ENCODE measurements at regions not wholly inside any gene's neighbourhood (a gene's known extent, or its start where the extent isn't known, plus 50 kb on each side); places are given as distances from the start of the nearest gene placed in this dataset.

DNA sequence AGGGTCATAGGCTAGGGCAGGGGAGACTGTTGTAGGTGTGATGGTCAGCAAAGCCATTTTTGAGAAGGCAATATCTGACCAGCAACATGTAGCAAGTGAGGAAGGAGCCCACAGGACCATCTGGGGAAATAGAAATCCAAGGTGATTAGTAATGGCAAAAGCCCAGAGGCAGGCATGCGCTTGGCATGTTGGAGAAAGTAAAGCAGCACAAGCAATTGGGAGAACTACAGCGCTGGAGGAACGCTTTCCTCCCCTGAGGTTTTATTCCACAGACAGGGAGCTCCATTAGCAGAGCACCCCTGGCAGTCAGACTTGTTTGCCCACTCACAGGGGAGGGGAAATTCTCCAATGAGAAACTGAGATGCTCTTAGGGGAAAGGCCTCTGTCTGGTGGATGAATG lies 54.8 kb upstream of the FOXB2 start:
- TF ChIP-seq ASH2L (IDR thresholded peaks at IDR 0.05; ENCODE audit: low read length) (no peak), ZNF274 (IDR thresholded peaks at IDR 0.05; ENCODE audit: borderline replicate concordance, extremely low read depth, low read length) (no peak), KDM1A (IDR thresholded peaks at IDR 0.05; ENCODE audit: borderline replicate concordance, low read length) (no peak), CHD1 (IDR thresholded peaks at IDR 0.05; ENCODE audit: low read depth, low read length) (no peak), CBX8 (IDR thresholded peaks at IDR 0.05; ENCODE audit: borderline replicate concordance, low read depth, low read length) (no peak), BRCA1 (IDR thresholded peaks at IDR 0.05; ENCODE audit: low read depth, low read length) (no peak), TAF1 (IDR thresholded peaks at IDR 0.05; ENCODE audit: low read depth, low read length) (no peak), RAD21 (IDR thresholded peaks at IDR 0.05 in 1 of 2, conservative IDR thresholded peaks at IDR 0.05 in 1 of 2; ENCODE audit: low read depth in 2 of 2, low read length in 2 of 2) (no peak), CTBP2 (IDR thresholded peaks at IDR 0.05; ENCODE audit: borderline replicate concordance, insufficient read depth, insufficient read length, low read length) (no peak), RNF2 (IDR thresholded peaks at IDR 0.05; ENCODE audit: borderline replicate concordance, low read depth, low read length, missing control alignments, poor library complexity, severe bottlenecking) (no peak)
- Histone ChIP-seq H3K27me3 (replicated peaks in 1 of 4; ENCODE audit: control insufficient read depth in 3 of 4, extremely low read depth in 1 of 4, insufficient read depth in 3 of 4, low read length in 3 of 4) (no peaks in the 10 kb centered on the region), H4K5ac (ENCODE audit: insufficient read length, low read depth, low read length) (no peak overlapping the region), H2AK5ac (ENCODE audit: low read depth, low read length) (no peak overlapping the region), H3K27ac (ENCODE audit: low read depth, low read length) (no peak overlapping the region), H3K18ac (ENCODE audit: extremely low read depth, low read length) (no peak overlapping the region), H2BK15ac (ENCODE audit: low read length) (no peak overlapping the region), H2BK12ac (ENCODE audit: low read depth, low read length) (no peak overlapping the region), H3K9ac (replicated peaks in 1 of 4; ENCODE audit: extremely low read depth in 1 of 4, low read depth in 3 of 4, low read length in 3 of 4) (no peak overlapping the region), H3K9me3 (ENCODE audit: insufficient read depth in 2 of 2, low read depth in 1 of 2, low read length in 1 of 2) (no peaks in the 10 kb centered on the region), H2AFZ (ENCODE audit: low read length) (0 out of 2 replicates have a peak overlapping the region, but pooled peaks have one; percentile 20), H3K23ac (ENCODE audit: insufficient read length) (no peak overlapping the region), H3K14ac (ENCODE audit: insufficient read length) (no peak overlapping the region), H3K4me1 (replicated peaks in 1 of 4; ENCODE audit: control insufficient read depth in 3 of 4, insufficient read depth in 4 of 4, low read length in 3 of 4) (peaks cover 0 to 5% (median 0%) of the 10 kb centered on the region in 4 experiments; a peak in 1 of 7 replicates), H4K8ac (ENCODE audit: extremely low read depth, insufficient read depth, low read length) (no peak overlapping the region), H3K36me3 (ENCODE audit: control insufficient read depth in 2 of 4, insufficient read depth in 4 of 4, low read length in 3 of 4) (no peaks in the 10 kb centered on the region), H4K20me1 (replicated peaks in 1 of 2; ENCODE audit: control insufficient read depth in 1 of 2, insufficient read depth in 2 of 2, low read length in 2 of 2) (no peaks in the 10 kb centered on the region), H4K91ac (replicated peaks; ENCODE audit: insufficient read length, low read length) (no peak overlapping the region), H3K4ac (replicated peaks; ENCODE audit: insufficient read length, low read depth, low read length) (no peak overlapping the region), H2BK120ac (replicated peaks; ENCODE audit: low read depth, low read length) (no peak overlapping the region), H3K23me2 (ENCODE audit: low read depth, low read length) (no peaks in the 10 kb centered on the region), H3K4me2 (ENCODE audit: insufficient read depth in 1 of 2, low read depth in 2 of 2, low read length in 2 of 2) (no peak overlapping the region), H3K79me2 (ENCODE audit: control insufficient read depth in 1 of 2, insufficient read depth in 2 of 2, low read length in 2 of 2) (no peaks in the 10 kb centered on the region), H3K56ac (replicated peaks; ENCODE audit: insufficient read length, low read depth, low read length) (no peak overlapping the region), H2BK5ac (ENCODE audit: low read depth, low read length) (no peak overlapping the region), H3K4me3 (ENCODE audit: extremely low read depth in 1 of 4, insufficient read depth in 2 of 4, low read depth in 3 of 4, low read length in 4 of 4) (no peak overlapping the region), H3K79me1 (ENCODE audit: low read depth, low read length) (no peaks in the 10 kb centered on the region), H2BK20ac (ENCODE audit: low read length) (no peak overlapping the region)
- DNase-seq (ENCODE audit: low read depth in 1 of 2, low spot score in 2 of 2), result no peak
- WGBS, 2 experiments (ENCODE audit: extremely low coverage in 1 of 2, insufficient coverage in 1 of 2, insufficient read length in 1 of 2, insufficient replicate concordance in 2 of 2, low coverage in 1 of 2, low lambda C conversion rate in 2 of 2, missing lambda C conversion rate in 1 of 2), result 92% methylated on average over 3 of the region's 3 CpGs; no CpG with 5 or more reads in 1 of the 2 experiments
- CTCF ChIA-PET (ENCODE audit: partially characterized antibody), result interaction anchor here (0.7 to 1.9 kb wide), 5 partner anchors 8 to 158 kb away, joined by 3 to 5 read pairs (median 4); no protein-coding TSS in a partner anchor
- POLR2A ChIA-PET (ENCODE audit: partially characterized antibody), result no interaction called here
- no peak for FAIRE-seq
